ENCODE measurements at regions not wholly inside any gene's neighbourhood (a gene's known extent, or its start where the extent isn't known, plus 50 kb on each side); places are given as distances from the start of the nearest gene placed in this dataset.
A peak's percentile ranks its signal among the peaks of the same experiment; 100 is the strongest.

DNA sequence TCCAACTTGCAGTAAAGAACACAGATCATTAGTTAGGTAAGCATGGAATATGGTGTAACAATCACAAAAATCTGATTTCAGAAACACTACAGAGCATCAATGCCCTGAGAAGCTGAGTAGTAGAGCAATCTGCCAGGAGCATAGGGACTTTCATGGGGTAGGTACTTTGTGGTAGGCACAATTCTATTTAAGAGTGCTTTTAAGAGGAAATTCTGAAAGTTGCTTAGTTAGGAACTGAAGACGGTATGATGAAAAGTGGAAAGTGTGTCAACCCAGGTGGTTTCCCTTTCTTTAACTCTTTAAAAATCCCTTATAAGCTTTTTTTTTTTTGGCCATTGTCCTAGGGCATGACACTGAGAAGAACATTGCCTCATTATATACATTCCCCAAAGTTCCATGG is 535.7 kb upstream of the FBXO33 start (continued):
- TF ChIP-seq, protein P1, sequence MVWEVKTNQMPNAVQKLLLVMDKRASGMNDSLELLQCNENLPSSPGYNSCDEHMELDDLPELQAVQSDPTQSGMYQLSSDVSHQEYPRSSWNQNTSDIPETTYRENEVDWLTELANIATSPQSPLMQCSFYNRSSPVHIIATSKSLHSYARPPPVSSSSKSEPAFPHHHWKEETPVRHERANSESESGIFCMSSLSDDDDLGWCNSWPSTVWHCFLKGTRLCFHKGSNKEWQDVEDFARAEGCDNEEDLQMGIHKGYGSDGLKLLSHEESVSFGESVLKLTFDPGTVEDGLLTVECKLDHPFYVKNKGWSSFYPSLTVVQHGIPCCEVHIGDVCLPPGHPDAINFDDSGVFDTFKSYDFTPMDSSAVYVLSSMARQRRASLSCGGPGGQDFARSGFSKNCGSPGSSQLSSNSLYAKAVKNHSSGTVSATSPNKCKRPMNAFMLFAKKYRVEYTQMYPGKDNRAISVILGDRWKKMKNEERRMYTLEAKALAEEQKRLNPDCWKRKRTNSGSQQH (CRISPR knock-in tag; IDR thresholded peaks at IDR 0.05; ENCODE audit: low read depth) = no peak

DNA sequence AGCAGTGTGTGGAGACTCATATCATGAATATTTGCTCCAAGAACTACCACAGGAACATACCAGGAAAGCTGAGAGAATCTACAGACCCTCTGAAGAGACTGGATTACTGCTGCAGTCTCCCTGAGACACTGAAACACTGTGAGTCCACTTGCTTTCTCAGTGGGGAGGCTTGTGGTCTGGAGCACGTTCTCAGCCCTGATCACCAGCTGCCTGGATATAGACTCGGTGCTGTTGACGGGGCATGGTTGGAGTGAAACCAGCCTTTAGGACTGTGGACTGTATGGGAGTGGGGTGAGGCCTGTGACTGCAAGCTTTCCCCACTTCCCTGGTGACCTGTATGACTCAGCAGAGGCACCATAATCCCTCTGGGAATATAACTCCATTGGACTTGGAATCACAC is 525.8 kb upstream of the FBXO33 start:
- no peaks in the 10 kb centered on the region for H3K79me2 ChIP-seq (ENCODE audit: insufficient read depth, low read length)
- peaks cover 51% of the 10 kb centered on the region for H3K9me3 ChIP-seq (ENCODE audit: low read length)
- H3K9ac ChIP-seq (ENCODE audit: insufficient read depth, low read depth, low read length) = no peak overlapping the region
- FAIRE-seq (no peak), DNase-seq (ENCODE audit: low spot score) (no peak), ATAC-seq (peak; percentile 57)
- H2AFZ ChIP-seq (ENCODE audit: low read length) = no peak overlapping the region
- no peak overlapping the region for H3K4me2 ChIP-seq (ENCODE audit: low read depth, low read length)
- H3K27me3 ChIP-seq (ENCODE audit: control insufficient read depth in 1 of 2, insufficient read depth in 2 of 2, low read length in 2 of 2) = no peaks in the 10 kb centered on the region
- 0% methylated on average over 3 of the region's 3 CpGs for WGBS (ENCODE audit: low lambda C conversion rate)
- no peaks in the 10 kb centered on the region for H4K20me1 ChIP-seq (ENCODE audit: insufficient read depth, low read length)
- no peaks in the 10 kb centered on the region for H3K36me3 ChIP-seq (replicated peaks in 1 of 2; ENCODE audit: control insufficient read depth in 1 of 2, insufficient read depth in 2 of 2, low read length in 2 of 2)
- H3K4me3 ChIP-seq (replicated peaks in 1 of 3; ENCODE audit: insufficient read depth in 1 of 3, low read depth in 2 of 3, low read length in 3 of 3) = no peak overlapping the region
- ChIA-PET POLR2A (no interaction called here), CTCF (ENCODE audit: low intra/inter-chr PET ratio, low total read pairs) (no interaction called here)
- BruUV-seq (replicated peaks) = no TSS peak
- in situ Hi-C loops (cut with HindIII; ENCODE audit: extremely low pct_ligation_motif_present, low pct_unique_long_range_greater_than_20kb) (no loop called here), intact Hi-C loops (cut with micrococcal nuclease; ENCODE audit: unreplicated experiment) (no loop called here)
- TF ChIP-seq MED13 (CRISPR knock-in tag; IDR thresholded peaks at IDR 0.05) (no peak), MEIS1 (CRISPR knock-in tag; IDR thresholded peaks at IDR 0.05; ENCODE audit: borderline replicate concordance) (no peak), ZNF232 (CRISPR knock-in tag; IDR thresholded peaks at IDR 0.05; ENCODE audit: borderline replicate concordance) (no peak), ZNF496 (CRISPR knock-in tag; IDR thresholded peaks at IDR 0.05; ENCODE audit: insufficient replicate concordance) (no peak), CHCHD3 (CRISPR knock-in tag; IDR thresholded peaks at IDR 0.05) (no peak), MEF2D (CRISPR knock-in tag; IDR thresholded peaks at IDR 0.05) (no peak), TAF1 (CRISPR knock-in tag; IDR thresholded peaks at IDR 0.05) (no peak), HOXA7 (CRISPR knock-in tag; IDR thresholded peaks at IDR 0.05) (no peak), HNRNPLL (IDR thresholded peaks at IDR 0.05; ENCODE audit: low read depth, low read length, poor library complexity, severe bottlenecking) (no peak), ONECUT2 (CRISPR knock-in tag; IDR thresholded peaks at IDR 0.05) (no peak), HCFC1 (IDR thresholded peaks at IDR 0.05; ENCODE audit: low read depth, low read length) (no peak), GFI1 (CRISPR knock-in tag; IDR thresholded peaks at IDR 0.05; ENCODE audit: borderline replicate concordance) (no peak), CEBPG (CRISPR knock-in tag; IDR thresholded peaks at IDR 0.05) (no peak), ZNF605 (CRISPR knock-in tag; IDR thresholded peaks at IDR 0.05) (no peak)
- TF ChIP-seq, protein P2, sequence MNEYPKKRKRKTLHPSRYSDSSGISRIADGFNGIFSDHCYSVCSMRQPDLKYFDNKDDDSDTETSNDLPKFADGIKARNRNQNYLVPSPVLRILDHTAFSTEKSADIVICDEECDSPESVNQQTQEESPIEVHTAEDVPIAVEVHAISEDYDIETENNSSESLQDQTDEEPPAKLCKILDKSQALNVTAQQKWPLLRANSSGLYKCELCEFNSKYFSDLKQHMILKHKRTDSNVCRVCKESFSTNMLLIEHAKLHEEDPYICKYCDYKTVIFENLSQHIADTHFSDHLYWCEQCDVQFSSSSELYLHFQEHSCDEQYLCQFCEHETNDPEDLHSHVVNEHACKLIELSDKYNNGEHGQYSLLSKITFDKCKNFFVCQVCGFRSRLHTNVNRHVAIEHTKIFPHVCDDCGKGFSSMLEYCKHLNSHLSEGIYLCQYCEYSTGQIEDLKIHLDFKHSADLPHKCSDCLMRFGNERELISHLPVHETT (CRISPR knock-in tag; conservative IDR thresholded peaks at IDR 0.05) = no peak
- H3K4me1 ChIP-seq (ENCODE audit: insufficient read depth, low read length) = no peaks in the 10 kb centered on the region
- H3K27ac ChIP-seq (ENCODE audit: extremely low read length, insufficient read depth, low read length) = no peak overlapping the region

All from HepG2 (cell line).